ENCODE measurements at regions not wholly inside any gene's neighbourhood (a gene's known extent, or its start where the extent isn't known, plus 50 kb on each side); places are given as distances from the start of the nearest gene placed in this dataset.
"Not testable (repeated sequence)": the region's sequence is repeated elsewhere in the genome, so short reads cannot be mapped to it uniquely, and the experiment has no call there.

DNA sequence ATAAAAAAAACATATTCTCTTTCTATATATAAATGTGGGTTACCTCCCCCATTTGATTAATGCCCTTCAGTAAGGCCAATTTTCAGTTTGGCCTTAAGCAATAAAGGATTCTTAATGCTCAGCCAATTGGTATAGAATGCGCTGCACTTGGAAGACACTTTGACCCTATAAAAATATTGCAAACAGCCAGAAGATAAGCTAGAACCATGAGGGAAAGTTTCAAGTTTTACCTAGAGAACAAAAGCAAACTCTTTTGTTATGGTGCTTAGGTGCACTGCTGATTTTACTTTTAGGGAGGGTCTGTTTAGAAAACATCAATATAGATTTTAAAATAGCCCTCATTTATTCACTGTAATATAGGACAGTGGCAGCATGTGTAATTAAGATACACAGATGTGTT lies 251.6 kb upstream of the SLC16A7 start:
- DNase-seq = no peak

DNA sequence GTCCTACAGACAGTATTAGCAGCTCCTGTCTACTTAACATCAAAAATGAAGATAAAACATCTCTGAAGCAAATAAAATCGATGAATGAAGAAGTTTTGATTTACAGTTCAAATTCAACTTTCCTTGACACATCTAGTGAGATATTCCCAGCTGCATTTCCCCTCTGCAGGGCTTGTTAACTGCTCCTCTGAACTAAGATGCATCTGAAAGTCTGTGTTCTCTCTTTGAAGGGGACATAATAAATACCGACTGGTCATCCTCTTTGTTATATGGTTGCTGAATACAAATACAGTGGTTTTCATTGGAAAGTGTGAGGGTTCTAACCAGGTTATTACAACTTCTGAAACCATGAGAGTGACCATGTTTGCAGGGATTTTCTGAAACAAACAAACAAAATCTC lies 266.4 kb upstream of the SLC16A7 start:
- no peak for DNase-seq

DNA sequence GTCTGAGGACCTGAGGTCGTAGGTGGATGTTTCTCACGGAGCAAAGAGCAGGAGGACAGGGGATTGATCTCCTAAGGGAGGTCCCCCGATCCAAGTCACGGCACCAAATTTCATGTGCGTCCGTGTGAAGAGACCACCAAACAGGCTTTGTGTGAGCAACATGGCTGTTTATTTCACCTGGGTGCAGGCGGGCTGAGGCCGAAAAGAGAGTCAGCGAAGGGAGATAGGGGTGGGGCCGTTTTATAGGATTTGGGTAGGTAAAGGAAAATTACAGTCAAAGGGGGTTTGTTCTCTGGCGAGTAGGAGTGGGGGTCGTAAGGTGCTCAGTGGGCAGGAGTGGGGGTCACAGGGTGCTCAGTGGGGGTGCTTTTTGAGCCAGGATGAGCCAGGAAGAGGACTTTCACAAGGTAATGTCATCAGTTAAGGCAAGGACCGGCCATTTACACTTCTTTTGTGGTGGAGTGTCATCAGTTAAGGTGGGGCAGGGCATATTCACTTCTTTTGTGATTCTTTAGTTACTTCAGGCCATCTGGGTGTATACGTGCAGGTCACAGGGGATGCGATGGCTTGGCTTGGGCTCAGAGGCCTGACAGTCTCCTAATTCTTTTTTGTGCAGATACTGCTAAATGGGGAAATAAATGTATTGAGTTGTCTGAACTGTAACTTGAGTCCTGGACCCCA lies 267.3 kb upstream of the SLC16A7 start:
- not testable (repeated sequence) for DNase-seq

DNA sequence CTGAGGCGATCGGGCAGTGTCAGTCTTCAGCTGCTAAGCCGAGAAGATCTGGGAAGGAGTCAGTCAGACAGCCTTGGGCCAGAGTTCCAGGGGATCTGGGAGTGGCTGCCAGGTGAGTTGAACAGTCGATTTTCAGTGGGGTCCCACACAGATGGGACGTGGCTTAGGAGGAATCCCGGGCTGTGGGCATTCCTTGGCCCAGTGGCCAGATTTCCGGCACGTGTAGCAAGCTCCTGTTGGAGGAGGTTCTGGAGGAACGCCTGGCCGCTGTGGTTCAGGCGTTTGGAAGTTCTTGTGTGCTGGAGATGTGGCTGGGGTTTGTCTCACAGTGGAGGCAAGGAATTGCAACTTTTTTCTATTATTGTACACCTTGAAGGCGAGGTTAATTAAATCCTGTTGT lies 269.4 kb upstream of the SLC16A7 start:
- not testable (repeated sequence) for DNase-seq

DNA sequence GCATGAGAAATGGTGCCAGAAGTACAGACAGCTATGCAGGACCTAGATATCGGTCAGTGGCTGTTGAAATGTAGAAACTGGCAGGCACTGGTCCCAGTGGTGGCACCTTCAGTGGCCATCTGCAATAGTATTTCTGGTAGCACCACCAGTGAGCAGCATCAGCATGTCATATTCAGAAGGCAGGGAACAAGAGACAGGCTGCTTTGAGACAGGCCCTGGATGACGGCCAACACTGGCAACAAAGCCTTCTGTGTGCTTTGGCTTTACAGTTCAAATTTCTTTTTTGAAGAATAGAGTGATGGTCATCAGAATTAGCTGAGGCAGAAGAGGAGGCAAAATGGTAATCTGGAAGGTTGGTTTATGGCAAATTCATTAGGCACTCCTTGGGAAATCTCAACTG lies 273.4 kb upstream of the SLC16A7 start:
- DNase-seq = no peak

DNA sequence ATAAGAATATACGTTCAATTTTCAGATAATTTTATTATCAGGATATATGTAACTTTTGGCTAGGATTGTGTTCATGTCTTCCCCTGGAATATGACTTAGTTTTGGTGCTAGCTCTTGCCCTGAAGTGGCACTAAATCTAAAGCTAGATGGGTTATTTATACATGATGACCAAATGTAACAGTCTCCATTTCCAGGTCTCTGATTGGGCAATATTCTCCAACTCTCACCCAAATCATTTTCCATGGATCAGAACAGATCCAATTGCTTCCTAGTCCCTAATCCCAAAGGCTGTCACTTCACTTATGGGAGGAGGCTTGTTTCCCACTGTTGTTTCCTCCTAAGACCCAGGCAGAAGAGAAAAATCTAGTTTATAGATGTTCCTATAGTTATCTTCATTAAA lies 274.6 kb upstream of the SLC16A7 start:
- DNase-seq = no peak

DNA sequence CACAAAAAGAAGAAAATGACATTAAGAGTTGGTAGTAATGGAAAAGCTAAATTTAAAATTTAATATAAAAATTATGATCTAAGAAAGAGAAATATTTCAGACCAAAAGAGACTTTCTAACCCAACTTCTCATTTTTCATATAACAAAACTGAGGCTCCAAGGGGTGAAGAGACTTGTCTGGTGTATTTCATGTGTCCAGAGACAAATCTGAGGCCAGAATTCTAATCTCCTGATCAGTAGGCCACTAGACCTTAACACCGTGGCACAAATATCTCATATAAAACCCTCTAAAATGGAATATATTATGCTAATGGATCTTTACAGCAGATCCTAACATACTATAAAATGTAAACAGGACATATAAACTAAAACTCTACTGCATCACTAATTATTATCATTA lies 275.7 kb upstream of the SLC16A7 start:
- DNase-seq = no peak

DNA sequence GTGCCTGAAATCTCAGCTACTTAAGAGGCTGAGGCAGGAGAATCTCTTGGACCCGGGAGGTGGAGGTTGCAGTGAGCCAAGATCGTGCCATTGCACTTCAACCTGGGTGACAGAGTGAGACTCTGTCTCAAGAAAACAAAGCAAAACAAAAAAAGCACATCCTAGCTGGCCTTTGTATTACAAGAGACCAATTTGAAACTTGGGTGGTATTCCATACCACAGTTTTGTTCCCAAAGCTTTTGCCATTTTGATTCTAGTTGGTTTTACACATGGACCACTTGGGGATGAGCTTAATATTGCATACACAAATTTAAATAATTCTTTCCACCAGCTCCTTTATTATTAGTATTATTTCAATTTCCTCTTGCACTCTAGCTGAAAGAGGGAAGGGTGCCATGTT lies 276.9 kb upstream of the SLC16A7 start:
- no peak for DNase-seq

DNA sequence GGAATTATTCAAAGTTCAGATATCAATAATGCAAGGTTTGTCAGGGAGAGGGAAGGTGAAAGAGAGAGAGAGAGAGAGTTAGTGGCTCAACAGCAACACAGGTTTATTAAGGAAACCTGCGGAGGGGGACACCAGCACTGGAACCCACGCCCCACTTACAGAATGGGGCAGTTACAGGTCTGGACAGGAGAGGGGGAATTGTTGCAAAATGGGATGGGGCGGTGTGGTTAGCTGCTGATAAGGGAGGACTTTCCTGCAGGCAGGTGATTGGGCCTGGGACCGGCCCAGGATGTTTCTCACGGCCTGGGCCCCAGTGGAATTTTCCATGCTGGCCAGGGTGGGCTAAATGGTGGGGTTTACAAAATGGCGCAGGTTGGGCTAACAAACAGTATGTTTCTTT lies 278.2 kb upstream of the SLC16A7 start:
- no peak for DNase-seq

DNA sequence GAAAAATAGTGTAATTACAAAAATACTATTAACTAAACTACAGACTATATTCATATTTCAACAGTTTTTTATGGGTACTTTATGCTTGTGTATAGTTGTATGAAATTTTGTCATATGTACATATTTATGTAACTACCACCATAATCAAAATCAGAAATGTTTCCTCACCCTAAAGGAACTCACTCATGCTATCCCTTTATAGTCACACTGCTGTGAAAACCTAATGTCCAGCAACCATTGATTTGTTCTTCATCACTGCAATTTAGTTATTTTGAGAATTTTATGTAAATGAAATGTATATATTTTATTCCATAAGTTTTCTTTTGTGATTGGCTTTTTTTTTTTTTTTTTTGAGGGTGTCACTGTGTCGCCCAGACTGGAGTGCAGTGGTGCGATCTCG lies 278.9 kb upstream of the SLC16A7 start:
- DNase-seq = no peak

DNA sequence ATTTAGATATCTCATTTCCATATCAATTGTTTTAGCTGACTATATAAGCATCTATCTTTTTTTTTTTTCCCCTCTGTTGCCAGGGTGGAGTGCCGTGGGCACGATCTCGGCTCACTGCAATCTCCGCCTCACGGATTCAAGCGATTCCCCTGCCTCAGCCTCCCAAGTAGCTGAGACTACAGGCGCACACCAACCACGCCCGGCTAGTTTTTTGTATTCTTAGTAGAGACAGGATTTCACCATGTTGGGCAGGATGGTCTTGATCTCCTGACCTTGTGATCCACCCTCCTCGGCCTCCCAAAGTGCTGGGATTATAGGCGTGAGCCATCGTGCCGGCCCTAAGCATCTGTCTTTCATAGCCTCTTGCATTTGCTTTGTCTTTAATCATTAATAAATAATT lies 279.5 kb upstream of the SLC16A7 start:
- not testable (repeated sequence) for DNase-seq

DNA sequence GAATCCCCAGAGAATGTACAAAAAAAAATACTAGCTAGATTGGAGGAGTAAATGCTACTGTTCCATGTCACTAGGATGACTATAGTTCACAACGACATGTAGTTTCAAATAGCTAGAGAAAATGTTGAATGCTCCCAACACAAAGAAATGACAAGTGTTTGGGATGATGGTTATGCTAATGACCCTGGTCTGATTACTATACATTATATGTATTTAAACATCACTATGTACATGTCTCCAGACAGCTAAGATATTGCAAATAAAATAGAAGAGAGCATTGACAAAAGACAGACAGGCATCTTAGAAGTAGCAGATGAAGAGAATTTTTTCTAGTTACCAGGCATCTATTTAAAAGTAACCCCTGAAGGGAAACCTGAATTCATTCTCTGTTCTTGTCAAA lies 281.6 kb upstream of the SLC16A7 start:
- no peak for DNase-seq

DNA sequence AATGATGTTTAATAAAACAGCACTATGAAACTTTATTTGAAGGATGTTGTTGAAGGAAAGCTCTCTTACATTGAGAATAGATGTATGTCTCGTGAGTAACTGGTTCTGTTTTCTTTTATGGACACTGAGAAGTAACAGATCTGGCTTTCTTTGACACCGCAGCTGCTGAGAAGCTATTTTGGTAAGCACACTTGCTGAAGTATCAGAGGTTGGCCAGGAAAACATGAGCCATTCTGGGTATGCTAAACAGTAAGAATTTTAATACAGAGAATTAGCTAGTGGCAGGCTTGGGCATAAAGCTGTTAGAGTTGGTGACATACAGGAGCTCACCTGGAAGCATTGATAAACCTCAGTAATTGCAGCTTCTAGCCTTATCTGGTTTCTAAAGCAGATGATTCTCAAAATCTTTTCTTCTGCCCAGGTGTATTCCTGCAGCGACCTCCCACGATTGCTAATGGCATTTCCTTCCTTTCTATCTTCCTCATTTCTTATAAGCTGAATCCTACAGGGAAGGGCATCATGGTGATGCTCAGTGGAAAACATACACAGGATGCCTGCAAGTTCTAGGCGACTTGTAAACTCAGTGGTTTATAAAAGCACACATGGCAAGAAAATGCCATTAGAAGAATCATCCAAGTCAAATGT lies 291.6 kb upstream of the SLC16A7 start:
- no peak for DNase-seq

DNA sequence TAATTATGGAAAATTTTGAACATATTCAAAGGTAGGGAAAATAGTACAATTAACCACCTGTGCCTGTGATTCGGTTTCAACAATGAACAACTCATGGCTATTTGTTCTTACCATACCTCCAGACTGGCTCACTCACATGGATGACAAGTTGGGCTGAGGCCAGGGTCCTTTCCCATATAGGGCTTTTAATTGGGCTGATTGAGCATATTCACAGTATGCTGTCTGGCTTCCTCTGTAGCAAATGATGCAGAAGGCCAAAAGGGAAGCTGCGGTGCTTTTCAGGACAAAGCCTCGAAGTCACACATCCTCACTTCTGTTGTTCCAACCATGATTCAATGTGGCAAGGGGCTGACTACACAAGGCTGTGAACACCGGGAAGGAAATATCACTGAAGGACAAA lies 297.5 kb upstream of the SLC16A7 start:
- DNase-seq = no peak

DNA sequence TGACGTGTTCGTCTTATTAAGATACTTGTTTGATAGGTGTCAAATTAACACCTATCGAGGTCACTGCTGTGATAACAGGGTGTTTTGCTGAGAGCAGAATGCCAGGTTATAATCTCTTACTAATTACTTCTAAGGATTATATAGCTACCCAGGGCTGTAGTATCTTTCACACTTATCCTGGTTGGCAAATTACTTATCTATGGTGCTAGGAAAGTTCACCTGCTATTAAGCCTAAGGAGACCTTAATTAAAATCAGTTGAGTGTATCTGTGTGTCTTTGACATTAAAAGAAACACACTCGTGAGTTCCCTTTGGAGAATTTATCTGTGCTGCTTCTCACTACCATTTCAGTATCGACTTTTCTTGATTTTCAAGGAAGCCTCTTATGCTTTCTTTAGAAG lies 301.6 kb upstream of the SLC16A7 start:
- no peak for DNase-seq

DNA sequence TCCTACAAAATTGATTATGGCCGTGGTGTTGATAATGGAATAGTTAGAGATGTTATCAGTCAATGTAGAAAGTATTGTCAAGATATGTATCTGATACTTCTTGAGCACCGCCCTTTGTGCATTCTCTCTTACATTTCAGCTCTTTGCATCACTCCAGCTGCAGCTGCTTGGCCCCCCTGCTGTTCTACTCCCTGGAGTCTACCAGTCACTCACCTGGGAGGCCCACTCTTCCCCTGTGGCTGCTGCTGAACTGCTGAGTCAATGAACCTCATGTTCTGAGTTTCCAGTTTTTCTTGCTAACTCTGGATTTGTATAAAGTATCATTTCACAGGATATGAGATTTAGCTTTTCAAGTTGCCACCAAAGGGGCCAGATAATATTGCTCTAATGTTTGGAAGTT lies 312.8 kb upstream of the SLC16A7 start:
- no peak for DNase-seq

DNA sequence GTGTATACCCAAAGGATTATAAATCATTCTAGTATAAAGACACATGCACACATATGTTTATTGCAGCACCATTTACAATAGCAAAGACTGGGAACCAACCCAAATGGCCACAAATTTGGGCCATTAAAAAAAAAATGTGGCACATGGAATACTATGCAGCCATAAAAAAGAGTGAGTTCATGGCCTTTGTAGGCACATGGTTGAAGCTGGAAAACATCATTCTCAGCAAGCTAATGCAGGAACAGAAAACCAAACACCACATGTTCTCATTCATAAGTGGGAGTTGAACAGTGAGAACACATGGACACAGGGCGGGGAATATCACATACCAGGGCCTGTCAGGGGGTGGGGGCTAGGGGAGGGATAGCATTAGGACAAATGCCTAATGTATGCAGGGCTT lies 322.3 kb upstream of the SLC16A7 start:
- DNase-seq = not testable (repeated sequence)

DNA sequence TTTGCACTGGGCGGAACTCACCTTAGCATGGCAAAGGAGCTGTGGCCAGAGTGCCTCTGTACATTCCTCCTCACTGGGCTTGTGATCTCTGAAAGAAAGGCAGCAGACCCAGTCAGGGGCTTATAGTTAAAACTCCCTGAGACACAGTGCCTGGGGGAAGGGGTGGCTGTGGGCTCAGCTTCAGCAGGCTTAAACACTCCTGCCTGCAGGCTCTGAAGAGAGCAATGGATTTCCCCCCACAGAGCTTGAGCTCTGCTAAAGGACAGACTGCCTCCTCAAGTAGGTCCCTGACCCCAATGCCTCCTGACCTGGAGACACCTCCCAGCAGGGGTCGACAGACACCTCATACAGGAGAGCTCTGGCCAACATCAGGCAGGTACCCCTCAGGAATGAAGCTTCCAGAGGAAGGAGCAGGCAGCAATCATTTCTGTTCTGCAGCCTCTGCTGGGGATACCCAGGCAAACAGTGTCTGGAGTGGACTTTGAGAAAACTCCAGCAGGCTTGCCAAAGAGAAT lies 327.5 kb upstream of the SLC16A7 start:
- DNase-seq = no peak

DNA sequence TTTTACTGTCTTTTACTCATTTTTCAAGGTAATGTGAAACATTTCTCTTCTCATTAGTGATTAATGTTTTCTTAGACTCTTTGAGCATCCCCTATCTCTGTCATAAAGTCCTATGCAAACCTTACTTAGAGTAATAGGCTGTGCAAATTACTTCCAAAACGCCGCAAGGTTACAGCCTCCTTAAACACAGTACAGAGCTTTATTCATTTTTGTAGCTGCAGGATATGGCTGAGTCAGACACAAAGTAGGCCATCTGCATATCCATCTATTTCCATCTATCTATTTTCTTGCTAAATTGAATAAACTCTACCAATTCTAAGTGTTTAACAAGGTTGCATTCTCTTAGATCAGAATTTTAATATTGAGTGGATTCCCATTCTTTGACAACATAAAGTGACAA lies 335.6 kb upstream of the SLC16A7 start:
- no peak for DNase-seq

DNA sequence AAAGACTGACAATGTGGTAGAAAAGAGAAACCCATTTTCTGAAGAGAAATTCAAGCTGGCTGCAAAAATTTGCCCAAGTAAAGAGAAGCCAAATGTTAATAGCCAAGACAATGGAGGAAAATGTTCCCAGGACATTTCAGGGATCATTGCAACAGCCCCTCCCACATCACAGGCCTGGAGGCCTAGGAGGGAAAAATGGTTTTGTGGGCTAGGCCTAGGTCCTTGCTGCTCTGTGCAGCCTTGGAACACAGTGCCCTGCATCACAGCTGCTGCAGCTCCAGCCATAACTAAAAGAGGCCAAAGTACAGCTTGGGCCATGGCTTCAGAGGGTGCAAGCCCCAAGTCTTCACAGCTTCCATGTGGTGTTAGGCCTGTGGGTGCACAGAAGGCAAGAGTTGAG lies 332.4 kb upstream of the LRIG3 start:
- no peak for DNase-seq

DNA sequence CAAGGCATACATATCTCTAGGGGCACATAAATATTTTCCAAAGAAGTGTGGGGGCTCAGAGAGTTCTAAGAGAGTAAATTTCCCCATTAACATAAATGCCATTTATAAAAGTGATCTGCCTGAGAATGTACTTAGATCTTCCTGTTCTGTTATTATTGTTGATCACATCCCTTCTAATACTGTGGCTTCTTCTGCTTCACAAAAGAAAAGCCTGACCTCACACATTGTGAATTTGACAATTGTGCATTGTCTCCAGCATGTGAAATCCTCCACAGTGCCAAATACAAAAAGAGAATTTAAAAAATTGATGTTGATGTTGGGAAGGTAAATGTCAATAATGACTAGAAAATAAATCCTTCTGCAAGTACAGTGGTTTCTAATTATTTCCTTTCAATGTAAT lies 330.5 kb upstream of the LRIG3 start:
- DNase-seq = no peak

DNA sequence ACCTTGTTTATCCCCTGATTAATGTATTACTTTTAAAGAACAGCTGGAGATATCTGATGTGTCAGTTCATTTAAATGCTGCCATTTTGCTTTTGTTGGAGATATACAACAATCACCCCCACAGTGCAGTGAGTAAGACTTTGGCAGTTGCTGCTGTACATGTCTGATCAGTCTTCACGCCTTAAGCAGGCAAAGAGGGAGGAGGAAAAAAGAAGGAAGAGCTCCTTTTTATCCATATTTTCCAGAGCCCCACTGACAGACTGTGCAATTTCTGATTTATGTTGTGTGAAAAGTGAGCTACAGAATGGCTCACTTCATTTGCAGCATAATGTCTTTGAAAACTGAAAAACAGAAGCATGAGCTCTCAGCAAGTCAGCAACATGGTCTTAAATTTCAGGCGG lies 319.7 kb upstream of the LRIG3 start:
- DNase-seq = no peak

DNA sequence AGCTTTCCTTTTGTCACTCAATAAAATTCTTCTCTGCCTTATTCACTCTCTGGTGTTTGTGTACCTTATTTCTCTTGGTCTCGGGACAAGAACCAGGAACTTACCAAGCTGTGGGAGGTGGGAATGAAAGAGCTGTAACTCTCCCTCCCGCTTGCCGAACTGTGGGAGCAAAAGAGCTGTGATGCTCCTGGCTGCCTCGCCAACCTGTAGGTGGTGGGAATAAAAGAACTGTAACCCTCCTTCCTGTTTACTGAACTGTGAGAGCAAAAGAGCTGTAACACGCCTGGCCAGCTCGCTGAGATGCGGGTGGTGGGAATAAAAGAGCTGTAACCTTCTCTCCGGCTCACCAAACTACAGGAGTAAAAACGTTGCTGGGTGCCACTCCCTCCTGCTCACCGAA lies 314.1 kb upstream of the LRIG3 start:
- no peak for DNase-seq

DNA sequence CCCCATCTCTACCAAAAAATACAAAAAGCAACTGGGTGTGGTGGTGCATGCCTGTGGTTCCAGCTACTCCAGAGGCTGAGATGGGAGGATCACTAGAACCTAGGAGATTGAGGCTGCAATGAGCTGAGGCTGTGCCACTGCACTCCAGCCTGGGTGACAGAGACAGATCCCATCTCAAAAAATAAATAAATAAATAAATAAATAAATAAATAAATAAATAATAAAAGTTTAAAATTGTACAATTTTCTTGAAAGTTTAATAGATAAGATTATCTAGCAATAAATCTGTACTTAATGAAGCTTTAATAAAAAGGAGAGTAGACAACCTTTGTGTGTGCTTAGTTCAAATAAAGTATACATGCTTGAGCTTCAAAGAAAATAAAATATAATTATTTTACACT lies 310.0 kb upstream of the LRIG3 start:
- DNase-seq = no peak

DNA sequence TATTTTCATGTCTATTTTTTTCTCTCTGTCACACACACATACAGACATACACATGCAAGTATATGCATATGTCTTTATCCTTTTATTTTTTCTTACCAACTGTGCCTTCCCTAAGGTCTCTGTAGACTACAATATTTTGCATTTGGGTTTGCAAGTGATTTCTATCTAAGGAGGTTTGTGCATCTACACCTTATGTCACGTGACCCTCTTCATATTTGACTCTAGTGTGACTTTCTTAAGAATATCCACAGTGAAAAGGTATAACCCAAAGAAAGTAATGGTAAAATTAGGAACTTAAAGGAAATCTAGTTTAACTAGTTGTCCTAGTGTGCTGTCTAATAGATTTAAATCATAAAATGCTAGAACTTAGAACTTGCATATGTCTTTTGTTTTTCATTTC lies 298.8 kb upstream of the LRIG3 start:
- DNase-seq = no peak

Data from RPMI8226 (cell line).